NCI-H82 (cell line): ENCODE measurements at regions not wholly inside any gene's neighbourhood (a gene's known extent, or its start where the extent isn't known, plus 50 kb on each side); places are given as distances from the start of the nearest gene placed in this dataset.

Experiments
- DNase-seq: peaks from one replicate; lab custom pipeline; 2025; lab: John Stamatoyannopoulos, UW

- no peak for DNase-seq
These were observed 72.8 kb upstream of the ARHGAP5 start for GRCh38 chr14:32004300-32004699.

- no peak for DNase-seq
These were observed 71.5 kb upstream of the ARHGAP5 start for GRCh38 chr14:32005628-32006027.

- DNase-seq = no peak
These were observed 70.6 kb upstream of the ARHGAP5 start for GRCh38 chr14:32006263-32007110.

GRCh38 chr14:32007755-32008362, 69.2 kb upstream of the ARHGAP5 start:
- no peak for DNase-seq

GRCh38 chr14:32008602-32009193, 68.4 kb upstream of the ARHGAP5 start:
- DNase-seq = no peak

GRCh38 chr14:32009221-32009975, 67.7 kb upstream of the ARHGAP5 start:
- DNase-seq = no peak

GRCh38 chr14:32009976-32010581, 67.0 kb upstream of the ARHGAP5 start:
- DNase-seq = no peak

GRCh38 chr14:32010604-32011125, 66.4 kb upstream of the ARHGAP5 start:
- DNase-seq = no peak

GRCh38 chr14:32011225-32011624, 65.9 kb upstream of the ARHGAP5 start:
- DNase-seq = no peak

- DNase-seq = no peak
These were observed 65.0 kb upstream of the ARHGAP5 start for GRCh38 chr14:32012062-32012461.

- DNase-seq = no peak
These were observed 64.5 kb upstream of the ARHGAP5 start for GRCh38 chr14:32012571-32012970.

- DNase-seq = peak; percentile 33
These were observed 64.0 kb upstream of the ARHGAP5 start for GRCh38 chr14:32013083-32013482.

- DNase-seq = no peak
These were observed 63.0 kb upstream of the ARHGAP5 start for GRCh38 chr14:32014057-32014456.

- no peak for DNase-seq
These were observed 62.6 kb upstream of the ARHGAP5 start for GRCh38 chr14:32014498-32014897.

- no peak for DNase-seq
These were observed 61.9 kb upstream of the ARHGAP5 start for GRCh38 chr14:32015166-32015565.

GRCh38 chr14:32017587-32017986, 59.5 kb upstream of the ARHGAP5 start:
- peak; percentile 25 for DNase-seq

GRCh38 chr14:32018391-32019092, 58.6 kb upstream of the ARHGAP5 start:
- no peak for DNase-seq

GRCh38 chr14:32019276-32019675, 57.8 kb upstream of the ARHGAP5 start:
- DNase-seq = no peak

GRCh38 chr14:32020882-32021281, 56.2 kb upstream of the ARHGAP5 start:
- no peak for DNase-seq

- DNase-seq = peak; percentile 61
These were observed 55.8 kb upstream of the ARHGAP5 start for GRCh38 chr14:32021341-32021740.

GRCh38 chr14:32022525-32022924, 54.6 kb upstream of the ARHGAP5 start:
- no peak for DNase-seq
